H9 (cell line): ENCODE measurements at regions not wholly inside any gene's neighbourhood (a gene's known extent, or its start where the extent isn't known, plus 50 kb on each side); places are given as distances from the start of the nearest gene placed in this dataset.
"Not testable (repeated sequence)": the region's sequence is repeated elsewhere in the genome, so short reads cannot be mapped to it uniquely, and the experiment has no call there.

Experiments used
- DNase-seq: peaks from one replicate; pipeline ENCODE4 v3.0.0-alpha.2; 2017
- H2AFZ ChIP-seq: one replicate; pipeline ENCODE4 v1.6.1; 2013; ENCODE audit warnings: mild to moderate bottlenecking, low read length, control low read depth, moderate library complexity
- H2AK5ac ChIP-seq: 2 replicates; pipeline ENCODE4 v1.6.1; 2013; ENCODE audit warnings: low read length, control low read depth, mixed read lengths; ENCODE audit not compliant: insufficient read length
- H2BK120ac ChIP-seq: one replicate; pipeline ENCODE4 v1.6.1; 2013; ENCODE audit warnings: low read depth, mild to moderate bottlenecking, low read length, control low read depth, inconsistent platforms; ENCODE audit not compliant: poor library complexity, severe bottlenecking
- H2BK12ac ChIP-seq: 2 replicates; pipeline ENCODE4 v1.6.1; 2013; ENCODE audit warnings: low read length, control low read depth, mixed read lengths, low read depth; ENCODE audit not compliant: insufficient read length
- H2BK15ac ChIP-seq: 2 replicates; pipeline ENCODE4 v1.6.1; 2013; ENCODE audit warnings: low read depth, low read length, control low read depth
- H2BK20ac ChIP-seq: one replicate; pipeline ENCODE4 v1.6.1; 2013; ENCODE audit warnings: low read depth, mild to moderate bottlenecking, low read length, control low read depth, inconsistent platforms; ENCODE audit not compliant: poor library complexity, severe bottlenecking
- H2BK5ac ChIP-seq: 2 replicates; pipeline ENCODE4 v1.6.1; 2013; ENCODE audit warnings: low read length, control low read depth, mixed read lengths; ENCODE audit not compliant: insufficient read length
- H3K14ac ChIP-seq: 2 replicates; pipeline ENCODE4 v1.6.1; 2013; ENCODE audit warnings: low read length, control low read depth; ENCODE audit not compliant: insufficient read depth
- H3K18ac ChIP-seq: 2 replicates; pipeline ENCODE4 v1.6.1; 2013; ENCODE audit warnings: low read depth, mild to moderate bottlenecking, mixed read lengths, low read length, control low read depth; ENCODE audit not compliant: insufficient read length
- H3K23ac ChIP-seq: 2 replicates; pipeline ENCODE4 v1.6.1; 2013; ENCODE audit warnings: low read length, control low read depth, mixed read lengths, low read depth; ENCODE audit not compliant: insufficient read length
- H3K23me2 ChIP-seq: 2 replicates; pipeline ENCODE4 v1.6.1; 2013; ENCODE audit warnings: low read depth, mild to moderate bottlenecking, mixed read lengths, low read length, control low read depth; ENCODE audit not compliant: insufficient read length, poor library complexity, severe bottlenecking
- H3K27ac ChIP-seq: 2 replicates; pipeline ENCODE4 v1.5.1; 2013; ENCODE audit warnings: low read length, control low read depth, mixed read lengths, low read depth; ENCODE audit not compliant: insufficient read length
- H3K27me3 ChIP-seq: 2 replicates; pipeline ENCODE4 v1.6.1; 2013; ENCODE audit warnings: low read length, control low read depth, inconsistent platforms; ENCODE audit not compliant: insufficient read depth
- H3K4ac ChIP-seq: 2 replicates; pipeline ENCODE4 v1.6.1; 2013; ENCODE audit warnings: low read depth, mild to moderate bottlenecking, control low read depth, inconsistent platforms, low read length, moderate library complexity
- H3K4me1 ChIP-seq: 2 replicates; pipeline ENCODE4 v1.6.1; 2013; ENCODE audit warnings: low read length, control low read depth, inconsistent platforms; ENCODE audit not compliant: insufficient read depth
- H3K4me2 ChIP-seq: 2 replicates; pipeline ENCODE4 v1.6.1; 2013; ENCODE audit warnings: low read length, control low read depth, mixed read lengths; ENCODE audit not compliant: insufficient read length, insufficient read depth
- H3K56ac ChIP-seq: 2 replicates; pipeline ENCODE4 v1.6.1; 2013; ENCODE audit warnings: low read depth, mild to moderate bottlenecking, mixed read lengths, low read length, control low read depth; ENCODE audit not compliant: insufficient read length
- H3K79me1 ChIP-seq: 2 replicates; pipeline ENCODE4 v1.6.1; 2013; ENCODE audit warnings: low read depth, mild to moderate bottlenecking, moderate library complexity, low read length, control low read depth, inconsistent platforms; ENCODE audit not compliant: insufficient read depth, poor library complexity, severe bottlenecking
- H3K79me2 ChIP-seq: 2 replicates; pipeline ENCODE4 v1.6.1; 2013; ENCODE audit warnings: low read length, control low read depth, inconsistent platforms; ENCODE audit not compliant: insufficient read depth
- H3K9ac ChIP-seq: 2 replicates; pipeline ENCODE4 v1.6.1; 2013; ENCODE audit warnings: low read length, control low read depth, mixed read lengths; ENCODE audit not compliant: insufficient read length; ENCODE audit errors: extremely low read depth
- H3K9me3 ChIP-seq: one replicate; pipeline ENCODE4 v1.6.1; 2013; ENCODE audit warnings: low read depth, low read length, inconsistent platforms; ENCODE audit not compliant: control insufficient read depth
- H3T11ph ChIP-seq: one replicate; pipeline ENCODE4 v1.6.1; 2013; ENCODE audit warnings: mild to moderate bottlenecking, low read length, control low read depth, inconsistent platforms
- H4K20me1 ChIP-seq: one replicate; pipeline ENCODE4 v1.6.1; 2013; ENCODE audit not compliant: control insufficient read depth, insufficient read length, insufficient read depth
- H4K5ac ChIP-seq: 2 replicates; pipeline ENCODE4 v1.6.1; 2013; ENCODE audit warnings: low read depth, mild to moderate bottlenecking, mixed read lengths, low read length, control low read depth; ENCODE audit not compliant: insufficient read length
- H4K8ac ChIP-seq: replicated peaks from 2 replicates; pipeline ENCODE4 v1.6.1; 2013; ENCODE audit warnings: low read length, control low read depth, mixed read lengths, low read depth; ENCODE audit not compliant: insufficient read length
- H4K91ac ChIP-seq: 2 replicates; pipeline ENCODE4 v1.6.1; 2013; ENCODE audit warnings: low read depth, mild to moderate bottlenecking, moderate library complexity, mixed read lengths, low read length, control low read depth; ENCODE audit not compliant: insufficient read length
- H3K27ac Mint-ChIP-seq, 3 experiments: 2 replicates in 2 of 3; 3 replicates in 1 of 3; pipeline ENCODE4 v1.8.0; 2020 to 2021; ENCODE audit warnings: mixed read lengths in 3 of 3, mild to moderate bottlenecking in 1 of 3, moderate library complexity in 1 of 3
- H3K27me3 Mint-ChIP-seq: 2 replicates; pipeline ENCODE4 v1.8.0; 2021; ENCODE audit warnings: low read depth, mild to moderate bottlenecking, moderate library complexity, mixed read lengths
- H3K36me3 Mint-ChIP-seq, 3 experiments: 2 replicates in 2 of 3; 3 replicates in 1 of 3; pipeline ENCODE4 v1.8.0; 2020 to 2021; ENCODE audit warnings: low read depth in 3 of 3, mixed read lengths in 3 of 3; ENCODE audit not compliant: insufficient read depth in 1 of 3
- H3K4me1 Mint-ChIP-seq, 2 experiments: 2 replicates each; pipeline ENCODE4 v1.8.0; 2020; ENCODE audit warnings: mixed read lengths in 2 of 2
- H3K4me3 Mint-ChIP-seq, 2 experiments: 2 replicates in 1 of 2; 3 replicates in 1 of 2; pipeline ENCODE4 v1.8.0; 2020 to 2021; ENCODE audit warnings: mild to moderate bottlenecking in 2 of 2, mixed read lengths in 2 of 2, moderate library complexity in 1 of 2
- H3K9me3 Mint-ChIP-seq, 2 experiments: 2 replicates in 1 of 2; 3 replicates in 1 of 2; pipeline ENCODE4 v1.8.0; 2020; ENCODE audit warnings: mild to moderate bottlenecking in 2 of 2, mixed read lengths in 2 of 2, moderate library complexity in 1 of 2
- WGBS: extraction: QIAGEN DNeasy Blood & Tissue Kit; methylation state at CpG from one replicate; pipeline ENCODE4 v1.1.7; 2013; ENCODE audit warnings: missing lambda C conversion rate, low lambda C conversion rate, mixed read lengths; ENCODE audit not compliant: insufficient read length; ENCODE audit errors: extremely low coverage; 5-methylcytosine and 5-hydroxymethylcytosine counted together

- not testable (repeated sequence) for H2BK20ac ChIP-seq, H3K27me3 Mint-ChIP-seq, H3K4me1 ChIP-seq, H3K27ac Mint-ChIP-seq, H3T11ph ChIP-seq, H4K8ac ChIP-seq, H3K79me2 ChIP-seq, H3K18ac ChIP-seq, H3K9me3 Mint-ChIP-seq, H3K27ac ChIP-seq, H2BK12ac ChIP-seq, H3K23me2 ChIP-seq, H3K14ac ChIP-seq, H3K4me1 Mint-ChIP-seq, H3K4me3 Mint-ChIP-seq, DNase-seq, H4K20me1 ChIP-seq, H3K36me3 Mint-ChIP-seq, H2BK120ac ChIP-seq, H2BK15ac ChIP-seq, H2AK5ac ChIP-seq, H3K9ac ChIP-seq, H3K56ac ChIP-seq, H4K5ac ChIP-seq, H3K79me1 ChIP-seq, H4K91ac ChIP-seq, H3K9me3 ChIP-seq, H3K4me2 ChIP-seq, H3K4ac ChIP-seq, H3K27me3 ChIP-seq, H2AFZ ChIP-seq, H3K23ac ChIP-seq, H2BK5ac ChIP-seq
- WGBS = no CpG with 5 or more reads among the region's 5 CpGs
Observed at GRCh38 chr16:33827522-33827921, 368.1 kb downstream of the TP53TG3F start.

DNA sequence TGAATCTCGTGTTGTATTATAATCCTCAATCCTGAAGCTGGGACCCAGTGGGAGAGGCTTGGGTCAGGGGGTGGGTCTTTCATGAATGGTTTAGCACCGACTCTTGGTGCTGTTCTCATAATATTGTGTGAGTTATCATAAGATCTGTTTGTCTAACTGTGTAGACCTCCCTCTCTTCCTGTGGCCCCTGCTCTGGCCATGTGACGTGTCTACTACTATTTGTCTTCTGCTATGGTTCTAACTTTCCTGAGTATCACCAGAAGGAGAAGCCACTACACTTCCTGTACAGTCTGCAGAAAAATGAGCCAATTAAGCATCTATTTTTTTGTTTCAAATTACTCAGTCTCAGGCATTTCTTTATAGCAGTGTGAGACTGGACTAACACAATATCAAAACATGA is 379.7 kb downstream of the TP53TG3F start:
- not testable (repeated sequence) for H2BK12ac ChIP-seq, H2BK15ac ChIP-seq, H2AFZ ChIP-seq, H3K36me3 Mint-ChIP-seq, H3K4me1 ChIP-seq, H3T11ph ChIP-seq, H4K20me1 ChIP-seq, H3K4me3 Mint-ChIP-seq, H3K4me2 ChIP-seq, H3K56ac ChIP-seq, H3K18ac ChIP-seq, H2BK20ac ChIP-seq, H3K23ac ChIP-seq, H3K23me2 ChIP-seq, H3K27ac ChIP-seq, H3K79me1 ChIP-seq, H2AK5ac ChIP-seq, H3K14ac ChIP-seq, H3K4me1 Mint-ChIP-seq, H3K27ac Mint-ChIP-seq, H3K27me3 Mint-ChIP-seq, H2BK120ac ChIP-seq, H3K9ac ChIP-seq, H3K27me3 ChIP-seq, H3K79me2 ChIP-seq, H4K5ac ChIP-seq, H3K9me3 ChIP-seq, H3K4ac ChIP-seq, H2BK5ac ChIP-seq, H4K8ac ChIP-seq, H4K91ac ChIP-seq, DNase-seq
- peaks cover 9 to 18% of the 10 kb centered on the region in 2 experiments for H3K9me3 Mint-ChIP-seq
- WGBS = no CpG with 5 or more reads among the region's 3 CpGs
